ENCODE measurements at regions not wholly inside any gene's neighbourhood (a gene's known extent, or its start where the extent isn't known, plus 50 kb on each side); places are given as distances from the start of the nearest gene placed in this dataset.
"Not testable (repeated sequence)": the region's sequence is repeated elsewhere in the genome, so short reads cannot be mapped to it uniquely, and the experiment has no call there.

- H3K4me3 ChIP-seq (replicated peaks; ENCODE audit: low read depth, low read length): no peak overlapping the region
- TF ChIP-seq CTCF (IDR thresholded peaks at IDR 0.05; ENCODE audit: insufficient read depth, low read length, poor library complexity, severe bottlenecking): no peak
- no peaks in the 10 kb centered on the region for H3K27me3 ChIP-seq (replicated peaks; ENCODE audit: control insufficient read depth, insufficient read depth, low read length)
- DNase-seq (ENCODE audit: extremely low read depth, insufficient read length): no peak
- H3K36me3 ChIP-seq (ENCODE audit: control insufficient read depth, insufficient read depth, low read length): no peaks in the 10 kb centered on the region
Observed at GRCh38 chr5:114857941-114858551, 311.7 kb downstream of the TRIM36 start.

GRCh38 chr5:114844711-114845110 is 325.0 kb downstream of the TRIM36 start:
- H3K27me3 ChIP-seq (replicated peaks; ENCODE audit: control insufficient read depth, insufficient read depth, low read length); H3K36me3 ChIP-seq (ENCODE audit: control insufficient read depth, insufficient read depth, low read length); DNase-seq (ENCODE audit: extremely low read depth, insufficient read length); H3K4me3 ChIP-seq (replicated peaks; ENCODE audit: low read depth, low read length): not testable (repeated sequence)

GRCh38 chr5:114839360-114839759 is 330.3 kb downstream of the TRIM36 start:
- H3K27me3 ChIP-seq (replicated peaks; ENCODE audit: control insufficient read depth, insufficient read depth, low read length): no peaks in the 10 kb centered on the region
- DNase-seq (ENCODE audit: extremely low read depth, insufficient read length): no peak
- TF ChIP-seq CTCF (IDR thresholded peaks at IDR 0.05; ENCODE audit: insufficient read depth, low read length, poor library complexity, severe bottlenecking): no peak
- H3K4me3 ChIP-seq (replicated peaks; ENCODE audit: low read depth, low read length): no peak overlapping the region
- no peaks in the 10 kb centered on the region for H3K36me3 ChIP-seq (ENCODE audit: control insufficient read depth, insufficient read depth, low read length)

GRCh38 chr5:114838937-114839336 is 330.8 kb downstream of the TRIM36 start:
- no peak overlapping the region for H3K4me3 ChIP-seq (replicated peaks; ENCODE audit: low read depth, low read length)
- no peak for DNase-seq (ENCODE audit: extremely low read depth, insufficient read length)
- H3K36me3 ChIP-seq (ENCODE audit: control insufficient read depth, insufficient read depth, low read length): no peaks in the 10 kb centered on the region
- H3K27me3 ChIP-seq (replicated peaks; ENCODE audit: control insufficient read depth, insufficient read depth, low read length): no peaks in the 10 kb centered on the region
- TF ChIP-seq CTCF (IDR thresholded peaks at IDR 0.05; ENCODE audit: insufficient read depth, low read length, poor library complexity, severe bottlenecking): no peak

- no peak for DNase-seq (ENCODE audit: extremely low read depth, insufficient read length)
- Histone ChIP-seq H3K36me3 (ENCODE audit: control insufficient read depth, insufficient read depth, low read length) (no peaks in the 10 kb centered on the region), H3K27me3 (replicated peaks; ENCODE audit: control insufficient read depth, insufficient read depth, low read length) (no peaks in the 10 kb centered on the region), H3K4me3 (replicated peaks; ENCODE audit: low read depth, low read length) (no peak overlapping the region)
- TF ChIP-seq CTCF (IDR thresholded peaks at IDR 0.05; ENCODE audit: insufficient read depth, low read length, poor library complexity, severe bottlenecking): no peak
Observed at GRCh38 chr5:114830114-114830513, 339.6 kb downstream of the TRIM36 start.

GRCh38 chr5:114822863-114823262 is 346.8 kb downstream of the TRIM36 start:
- no peak overlapping the region for H3K4me3 ChIP-seq (replicated peaks; ENCODE audit: low read depth, low read length)
- DNase-seq (ENCODE audit: extremely low read depth, insufficient read length): no peak
- H3K27me3 ChIP-seq (replicated peaks; ENCODE audit: control insufficient read depth, insufficient read depth, low read length): no peaks in the 10 kb centered on the region
- no peak for TF ChIP-seq CTCF (IDR thresholded peaks at IDR 0.05; ENCODE audit: insufficient read depth, low read length, poor library complexity, severe bottlenecking)
- no peaks in the 10 kb centered on the region for H3K36me3 ChIP-seq (ENCODE audit: control insufficient read depth, insufficient read depth, low read length)
